ENCODE measurements at regions not wholly inside any gene's neighbourhood (a gene's known extent, or its start where the extent isn't known, plus 50 kb on each side); places are given as distances from the start of the nearest gene placed in this dataset.
A peak's percentile ranks its signal among the peaks of the same experiment; 100 is the strongest.

DNA sequence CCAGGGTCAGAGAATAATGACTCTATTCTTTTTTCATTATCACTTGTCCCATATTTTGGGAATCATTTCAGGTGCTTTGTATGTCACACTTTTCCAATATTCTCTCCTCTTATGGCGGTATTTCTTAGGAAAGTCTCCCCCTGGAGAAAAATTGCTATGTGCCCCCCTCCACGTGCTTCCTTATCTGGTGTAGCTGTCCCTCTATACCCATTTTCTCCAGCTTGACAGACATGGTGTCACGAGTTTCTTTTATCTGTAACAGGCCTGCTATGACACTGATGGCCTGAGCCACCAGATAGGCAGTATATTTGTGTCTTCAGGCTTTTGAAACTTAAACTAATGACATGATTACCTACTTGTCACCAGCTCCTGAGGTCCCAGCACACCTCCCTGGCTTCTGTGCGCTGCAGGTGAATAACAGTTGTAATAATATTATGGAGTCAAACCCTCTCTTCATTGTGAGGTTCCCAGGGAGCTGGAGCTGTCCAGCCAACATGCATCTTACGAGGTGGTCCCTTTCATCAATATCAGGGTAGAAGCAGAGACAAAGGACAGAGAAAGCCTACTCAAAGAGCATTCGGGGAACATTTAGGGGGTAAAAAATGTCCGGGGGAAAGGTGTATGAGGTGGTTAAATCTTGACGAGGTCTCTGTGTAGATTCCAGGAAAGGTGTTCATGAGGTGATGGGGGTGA is 71.2 kb upstream of the DUSP10 start (continued):
- TF ChIP-seq, protein P1, sequence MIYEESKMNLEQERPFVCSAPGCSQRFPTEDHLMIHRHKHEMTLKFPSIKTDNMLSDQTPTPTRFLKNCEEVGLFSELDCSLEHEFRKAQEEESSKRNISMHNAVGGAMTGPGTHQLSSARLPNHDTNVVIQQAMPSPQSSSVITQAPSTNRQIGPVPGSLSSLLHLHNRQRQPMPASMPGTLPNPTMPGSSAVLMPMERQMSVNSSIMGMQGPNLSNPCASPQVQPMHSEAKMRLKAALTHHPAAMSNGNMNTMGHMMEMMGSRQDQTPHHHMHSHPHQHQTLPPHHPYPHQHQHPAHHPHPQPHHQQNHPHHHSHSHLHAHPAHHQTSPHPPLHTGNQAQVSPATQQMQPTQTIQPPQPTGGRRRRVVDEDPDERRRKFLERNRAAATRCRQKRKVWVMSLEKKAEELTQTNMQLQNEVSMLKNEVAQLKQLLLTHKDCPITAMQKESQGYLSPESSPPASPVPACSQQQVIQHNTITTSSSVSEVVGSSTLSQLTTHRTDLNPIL (CRISPR knock-in tag; IDR thresholded peaks at IDR 0.05; ENCODE audit: low read depth) = no peak
- TF ChIP-seq PPARA (CRISPR knock-in tag; IDR thresholded peaks at IDR 0.05; ENCODE audit: borderline replicate concordance) = no peak

DNA sequence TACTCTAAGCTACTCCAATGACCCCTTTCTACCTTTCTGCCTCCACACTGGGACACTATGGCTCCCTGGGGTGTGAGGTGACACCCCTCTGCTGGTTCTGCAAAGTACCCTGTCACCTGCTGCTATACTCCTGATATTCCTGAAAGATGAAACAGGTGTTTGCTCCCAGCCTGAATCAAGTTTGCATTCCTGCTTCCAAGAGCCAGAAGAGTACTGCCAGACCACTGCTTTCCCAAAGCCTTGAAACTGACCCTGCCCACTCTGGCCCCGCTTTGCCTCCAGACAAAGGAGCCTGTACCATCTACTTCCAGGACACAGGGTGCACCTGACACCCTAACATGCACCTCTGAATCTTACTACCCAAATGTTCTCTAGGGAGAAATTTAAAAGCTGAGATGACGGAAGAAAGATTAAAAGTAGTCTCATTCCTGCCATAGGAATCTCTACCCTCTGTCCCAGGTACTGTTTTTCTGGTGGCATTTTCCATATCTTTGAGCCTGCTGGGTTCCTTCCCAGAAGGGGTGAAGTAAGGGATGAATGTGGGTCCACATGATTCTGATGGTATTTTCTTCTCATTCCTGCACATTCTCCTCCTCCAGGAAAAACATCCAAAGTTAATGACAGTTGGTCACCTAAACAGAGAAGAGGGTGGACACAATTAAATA is 70.3 kb upstream of the DUSP10 start:
- no peak for ATAC-seq
- TF ChIP-seq, protein P1 (CRISPR knock-in tag; IDR thresholded peaks at IDR 0.05; ENCODE audit: low read depth) = no peak
- TF ChIP-seq GLIS3 (CRISPR knock-in tag; IDR thresholded peaks at IDR 0.05) (no peak), CSDC2 (CRISPR knock-in tag; IDR thresholded peaks at IDR 0.05) (no peak), TOX (CRISPR knock-in tag; IDR thresholded peaks at IDR 0.05; ENCODE audit: borderline replicate concordance) (no peak), ZC3H10 (CRISPR knock-in tag; IDR thresholded peaks at IDR 0.05) (no peak)
- TF ChIP-seq, protein P2, sequence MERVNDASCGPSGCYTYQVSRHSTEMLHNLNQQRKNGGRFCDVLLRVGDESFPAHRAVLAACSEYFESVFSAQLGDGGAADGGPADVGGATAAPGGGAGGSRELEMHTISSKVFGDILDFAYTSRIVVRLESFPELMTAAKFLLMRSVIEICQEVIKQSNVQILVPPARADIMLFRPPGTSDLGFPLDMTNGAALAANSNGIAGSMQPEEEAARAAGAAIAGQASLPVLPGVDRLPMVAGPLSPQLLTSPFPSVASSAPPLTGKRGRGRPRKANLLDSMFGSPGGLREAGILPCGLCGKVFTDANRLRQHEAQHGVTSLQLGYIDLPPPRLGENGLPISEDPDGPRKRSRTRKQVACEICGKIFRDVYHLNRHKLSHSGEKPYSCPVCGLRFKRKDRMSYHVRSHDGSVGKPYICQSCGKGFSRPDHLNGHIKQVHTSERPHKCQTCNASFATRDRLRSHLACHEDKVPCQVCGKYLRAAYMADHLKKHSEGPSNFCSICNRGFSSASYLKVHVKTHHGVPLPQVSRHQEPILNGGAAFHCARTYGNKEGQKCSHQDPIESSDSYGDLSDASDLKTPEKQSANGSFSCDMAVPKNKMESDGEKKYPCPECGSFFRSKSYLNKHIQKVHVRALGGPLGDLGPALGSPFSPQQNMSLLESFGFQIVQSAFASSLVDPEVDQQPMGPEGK (CRISPR knock-in tag; IDR thresholded peaks at IDR 0.05; ENCODE audit: borderline replicate concordance) = no peak

DNA sequence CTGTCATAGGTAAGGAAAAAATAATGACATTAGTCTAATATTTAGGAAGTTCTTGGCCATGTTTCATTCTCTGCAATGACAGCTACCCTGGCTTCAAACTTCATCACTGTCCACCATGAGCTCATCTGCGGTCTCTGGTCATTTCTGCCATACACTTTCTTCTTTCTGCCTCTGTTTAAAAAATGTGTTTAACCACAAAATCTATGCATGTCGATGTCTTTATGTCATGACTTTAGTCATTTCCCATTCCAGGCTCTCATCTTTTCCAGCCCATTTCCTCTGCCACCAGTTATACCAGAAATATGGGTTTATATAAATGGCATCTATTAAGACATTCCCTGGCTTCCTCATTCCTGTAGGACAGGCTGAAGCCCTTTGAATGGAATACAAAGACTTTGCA is 68.5 kb upstream of the DUSP10 start:
- TF ChIP-seq, protein P3, sequence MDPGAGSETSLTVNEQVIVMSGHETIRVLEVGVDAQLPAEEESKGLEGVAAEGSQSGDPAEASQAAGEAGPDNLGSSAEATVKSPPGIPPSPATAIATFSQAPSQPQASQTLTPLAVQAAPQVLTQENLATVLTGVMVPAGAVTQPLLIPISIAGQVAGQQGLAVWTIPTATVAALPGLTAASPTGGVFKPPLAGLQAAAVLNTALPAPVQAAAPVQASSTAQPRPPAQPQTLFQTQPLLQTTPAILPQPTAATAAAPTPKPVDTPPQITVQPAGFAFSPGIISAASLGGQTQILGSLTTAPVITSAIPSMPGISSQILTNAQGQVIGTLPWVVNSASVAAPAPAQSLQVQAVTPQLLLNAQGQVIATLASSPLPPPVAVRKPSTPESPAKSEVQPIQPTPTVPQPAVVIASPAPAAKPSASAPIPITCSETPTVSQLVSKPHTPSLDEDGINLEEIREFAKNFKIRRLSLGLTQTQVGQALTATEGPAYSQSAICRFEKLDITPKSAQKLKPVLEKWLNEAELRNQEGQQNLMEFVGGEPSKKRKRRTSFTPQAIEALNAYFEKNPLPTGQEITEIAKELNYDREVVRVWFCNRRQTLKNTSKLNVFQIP (CRISPR knock-in tag; IDR thresholded peaks at IDR 0.05; ENCODE audit: borderline replicate concordance, low read depth) = peak; percentile 73; the same call in 1 of the 2 replicates
- TF ChIP-seq ZC3H10 (CRISPR knock-in tag; IDR thresholded peaks at IDR 0.05) = peak; percentile 90
- no peak for TF ChIP-seq ARNTL (CRISPR knock-in tag; IDR thresholded peaks at IDR 0.05; ENCODE audit: borderline replicate concordance, low read depth)
- TF ChIP-seq TCF4 (CRISPR knock-in tag; IDR thresholded peaks at IDR 0.05; ENCODE audit: borderline replicate concordance) = no peak
- TF ChIP-seq TOX (CRISPR knock-in tag; IDR thresholded peaks at IDR 0.05; ENCODE audit: borderline replicate concordance) = peak; percentile 66; the same call in 1 of the 2 replicates
- no peak for TF ChIP-seq ZNF70 (CRISPR knock-in tag; IDR thresholded peaks at IDR 0.05)
- TF ChIP-seq RARB (CRISPR knock-in tag; IDR thresholded peaks at IDR 0.05) = no peak
- peak; percentile 87 for ATAC-seq

DNA sequence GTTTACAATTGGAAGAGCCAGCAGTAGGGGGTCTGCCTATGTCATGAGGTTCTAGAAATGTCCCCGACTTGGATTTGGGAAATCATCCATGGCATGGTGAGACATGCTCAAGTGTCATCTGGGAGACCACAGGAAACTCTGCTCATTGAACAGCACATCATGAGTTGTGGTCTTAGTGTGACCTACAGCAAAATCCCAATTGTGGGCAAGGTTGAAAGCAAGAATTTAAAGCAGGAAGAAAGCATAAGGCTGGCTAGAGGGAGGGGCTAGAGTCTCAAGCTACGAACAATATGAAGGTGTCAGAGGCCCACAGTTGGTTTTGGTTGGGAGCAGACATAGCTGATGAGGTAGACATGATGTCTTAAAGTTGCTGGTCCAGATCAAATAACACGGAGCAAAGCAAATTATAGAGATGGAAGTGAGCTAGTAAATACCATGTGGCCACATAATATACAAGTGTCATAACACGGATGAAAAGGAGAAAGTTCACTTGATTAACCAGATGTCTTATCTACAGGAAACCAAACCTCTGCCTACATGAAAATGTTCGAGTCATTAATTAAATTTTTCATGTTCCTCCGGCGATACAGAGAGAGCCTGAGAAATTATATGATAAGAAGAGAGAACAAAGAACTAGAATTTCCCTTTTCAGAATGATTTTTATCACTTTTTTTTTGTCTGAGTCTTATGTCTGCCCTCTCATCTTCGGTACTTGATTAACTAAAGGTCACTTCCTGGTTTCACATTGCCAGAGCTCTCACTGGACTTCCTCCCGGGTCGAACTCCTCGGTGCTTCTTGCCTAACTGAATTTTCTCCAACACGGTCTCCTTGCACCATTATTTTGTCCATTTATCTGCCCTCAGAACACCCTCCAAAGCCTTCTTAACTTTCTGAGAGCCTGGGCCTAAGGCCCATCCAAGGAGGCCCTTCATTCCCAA is 67.5 kb upstream of the DUSP10 start:
- TF ChIP-seq, protein P1 (CRISPR knock-in tag; IDR thresholded peaks at IDR 0.05; ENCODE audit: low read depth) = no peak
- TF ChIP-seq BACH2 (CRISPR knock-in tag; IDR thresholded peaks at IDR 0.05; ENCODE audit: borderline replicate concordance) = no peak
- TF ChIP-seq ZNF8 (CRISPR knock-in tag; IDR thresholded peaks at IDR 0.05) = no peak
- no peak for TF ChIP-seq CSDC2 (CRISPR knock-in tag; IDR thresholded peaks at IDR 0.05)
- no peak for ATAC-seq

DNA sequence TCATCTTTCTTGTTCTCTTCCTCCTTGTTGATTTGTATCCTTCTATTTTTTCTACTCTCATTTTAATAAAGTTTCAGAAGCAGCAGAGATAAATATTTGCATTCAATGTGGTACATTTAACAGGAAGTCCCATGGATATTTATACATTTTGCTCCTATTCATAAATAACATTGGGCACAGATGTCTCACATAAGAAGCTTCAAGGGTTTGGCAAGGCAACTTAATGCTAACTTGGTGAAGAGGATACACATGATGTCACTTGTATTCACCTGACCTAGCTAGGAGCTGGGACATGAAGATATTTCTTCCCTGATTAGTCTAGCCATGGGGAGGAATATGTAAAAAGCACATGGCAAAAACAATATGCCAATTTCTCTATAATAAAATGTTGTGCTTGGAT is 65.1 kb upstream of the DUSP10 start:
- no peak for ATAC-seq
- TF ChIP-seq OSR1 (CRISPR knock-in tag; IDR thresholded peaks at IDR 0.05) (no peak), ZFP3 (CRISPR knock-in tag; IDR thresholded peaks at IDR 0.05) (no peak), BACH2 (CRISPR knock-in tag; IDR thresholded peaks at IDR 0.05; ENCODE audit: borderline replicate concordance) (no peak), ZNF565 (CRISPR knock-in tag; conservative IDR thresholded peaks at IDR 0.05; ENCODE audit: low read depth) (no peak)
- TF ChIP-seq, protein P4, sequence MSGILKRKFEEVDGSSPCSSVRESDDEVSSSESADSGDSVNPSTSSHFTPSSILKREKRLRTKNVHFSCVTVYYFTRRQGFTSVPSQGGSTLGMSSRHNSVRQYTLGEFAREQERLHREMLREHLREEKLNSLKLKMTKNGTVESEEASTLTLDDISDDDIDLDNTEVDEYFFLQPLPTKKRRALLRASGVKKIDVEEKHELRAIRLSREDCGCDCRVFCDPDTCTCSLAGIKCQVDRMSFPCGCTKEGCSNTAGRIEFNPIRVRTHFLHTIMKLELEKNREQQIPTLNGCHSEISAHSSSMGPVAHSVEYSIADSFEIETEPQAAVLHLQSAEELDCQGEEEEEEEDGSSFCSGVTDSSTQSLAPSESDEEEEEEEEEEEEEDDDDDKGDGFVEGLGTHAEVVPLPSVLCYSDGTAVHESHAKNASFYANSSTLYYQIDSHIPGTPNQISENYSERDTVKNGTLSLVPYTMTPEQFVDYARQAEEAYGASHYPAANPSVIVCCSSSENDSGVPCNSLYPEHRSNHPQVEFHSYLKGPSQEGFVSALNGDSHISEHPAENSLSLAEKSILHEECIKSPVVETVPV (CRISPR knock-in tag; IDR thresholded peaks at IDR 0.05) = no peak
- TF ChIP-seq, protein P2 (CRISPR knock-in tag; IDR thresholded peaks at IDR 0.05; ENCODE audit: borderline replicate concordance) = no peak

Measured in SK-N-SH treated with all-trans-retinoic acid at 6 μM for 48 hours (cell line).